Hematopoietic multipotent progenitor cell treated with erythropoietin and hydrocortisone succinate and interleukin-3 and kit ligand, for 6 days (in vitro differentiated cells): ENCODE measurements at regions not wholly inside any gene's neighbourhood (a gene's known extent, or its start where the extent isn't known, plus 50 kb on each side); places are given as distances from the start of the nearest gene placed in this dataset.
A peak's percentile ranks its signal among the peaks of the same experiment; 100 is the strongest.
"Not testable (repeated sequence)": the region's sequence is repeated elsewhere in the genome, so short reads cannot be mapped to it uniquely, and the experiment has no call there.

Experiments used
- DNase-seq: peaks from one replicate; pipeline ENCODE4 v3.0.0-alpha.2; 2015

DNA sequence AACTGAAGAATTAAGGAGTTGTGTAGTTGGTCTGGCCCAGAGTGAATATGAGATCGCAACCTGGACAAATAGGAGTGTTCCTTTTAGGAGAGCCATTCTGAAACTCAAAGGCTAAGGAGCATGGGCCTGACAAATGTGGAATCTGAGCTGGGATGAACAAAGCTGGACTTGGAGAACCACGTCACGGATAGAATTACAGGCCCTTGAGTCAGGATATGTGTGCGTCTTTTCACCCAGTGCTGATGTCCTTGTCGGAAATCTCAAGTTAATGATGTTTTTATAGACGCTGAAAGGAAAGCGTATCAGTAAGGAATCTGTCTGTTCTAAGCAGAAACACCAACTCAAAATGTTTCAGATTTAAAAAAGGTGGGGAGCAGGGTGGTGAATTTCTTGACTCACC is 173.8 kb upstream of the ZKSCAN2 start:
- no peak for DNase-seq

DNA sequence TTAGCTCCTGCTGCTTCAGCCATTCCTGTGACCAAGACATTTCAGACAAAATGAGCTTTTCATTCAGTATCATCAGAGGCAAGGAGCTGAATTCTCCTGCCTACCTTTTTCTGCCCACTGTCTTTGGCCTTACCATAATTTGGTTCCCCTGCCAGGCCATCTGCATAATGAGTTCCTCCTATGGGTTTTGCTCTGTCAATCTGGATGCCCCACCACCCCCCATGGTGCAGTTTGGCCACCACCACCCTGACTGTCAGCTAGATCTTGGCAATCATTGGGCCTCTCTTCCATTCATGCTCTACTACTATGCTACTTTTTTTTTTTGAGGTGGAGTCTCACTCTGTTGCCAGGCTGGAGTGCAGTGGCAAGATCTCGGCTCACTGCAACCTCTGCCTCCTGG is 169.2 kb upstream of the ZKSCAN2 start:
- no peak for DNase-seq

DNA sequence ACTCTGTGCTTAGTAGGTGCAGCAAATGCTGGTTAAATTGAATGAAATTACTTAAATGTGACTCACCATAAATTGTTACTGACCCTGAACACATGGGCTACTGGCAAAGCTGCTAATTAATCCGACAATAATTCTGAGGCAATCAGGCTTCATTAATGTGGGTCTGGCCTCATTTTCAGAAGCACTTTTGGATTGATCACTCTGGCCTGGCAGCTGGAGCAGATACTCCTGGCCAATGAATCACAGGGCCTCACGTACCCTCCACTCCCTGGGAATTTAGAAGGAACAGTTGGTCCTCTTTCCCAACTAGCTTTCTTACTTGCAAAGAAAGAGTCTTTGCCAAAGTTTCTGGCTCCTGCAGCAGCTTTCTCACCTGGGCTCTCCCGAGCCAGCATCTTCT is 162.0 kb upstream of the ZKSCAN2 start:
- no peak for DNase-seq

DNA sequence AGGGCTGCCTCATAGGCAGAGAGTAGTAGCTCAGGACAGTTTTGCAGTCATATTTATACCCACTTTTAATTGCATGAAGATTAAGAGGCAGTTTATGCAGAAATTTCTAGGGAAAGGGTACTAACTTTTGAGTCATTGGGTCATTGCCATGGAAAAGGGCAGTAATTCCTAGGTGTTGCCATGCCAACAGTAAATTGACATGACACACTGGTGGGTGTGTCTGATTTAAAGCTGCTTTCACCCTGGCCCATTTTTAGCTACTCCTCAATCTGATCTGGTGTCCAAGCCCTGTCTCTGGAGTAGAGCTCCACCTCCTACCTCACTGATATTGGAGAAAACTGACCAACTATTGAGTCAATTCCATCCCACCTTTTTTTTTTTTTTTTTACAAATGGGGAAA is 161.5 kb upstream of the ZKSCAN2 start:
- no peak for DNase-seq

DNA sequence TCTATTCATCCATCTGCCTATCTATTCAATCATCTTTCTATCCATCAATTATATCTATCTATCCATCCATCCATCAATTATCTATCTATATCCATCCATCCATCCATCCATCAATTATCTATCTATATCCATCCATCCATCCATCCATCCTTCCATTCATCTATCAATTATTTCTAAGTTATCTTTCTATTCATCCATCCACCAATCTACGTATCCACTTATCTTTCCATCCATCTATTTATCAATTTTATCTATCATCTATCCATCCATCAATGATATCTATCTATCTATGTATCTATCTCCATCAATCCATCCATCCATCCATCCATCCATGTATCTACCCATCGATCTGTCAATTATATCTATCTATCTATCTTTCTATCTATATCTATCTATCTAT is 158.4 kb upstream of the ZKSCAN2 start:
- DNase-seq: no peak

DNA sequence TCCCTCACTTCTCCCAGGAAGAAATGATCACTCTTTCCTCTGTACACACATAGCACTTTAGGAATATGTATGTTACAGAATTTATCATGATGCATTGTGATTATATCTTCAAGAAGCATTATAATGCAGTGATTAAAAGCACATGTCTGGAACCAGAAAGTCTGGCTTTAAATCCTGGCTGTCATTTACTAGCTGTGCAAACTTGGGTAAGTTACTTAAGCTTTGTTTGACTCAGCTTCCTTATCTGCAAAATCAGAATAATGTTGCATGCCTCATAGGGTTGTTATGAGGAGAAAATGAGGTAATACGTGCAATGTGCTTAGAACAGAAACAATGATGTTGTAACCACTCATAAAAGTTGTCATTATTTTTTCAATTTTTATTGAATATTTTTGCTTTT is 156.3 kb upstream of the ZKSCAN2 start:
- no peak for DNase-seq

DNA sequence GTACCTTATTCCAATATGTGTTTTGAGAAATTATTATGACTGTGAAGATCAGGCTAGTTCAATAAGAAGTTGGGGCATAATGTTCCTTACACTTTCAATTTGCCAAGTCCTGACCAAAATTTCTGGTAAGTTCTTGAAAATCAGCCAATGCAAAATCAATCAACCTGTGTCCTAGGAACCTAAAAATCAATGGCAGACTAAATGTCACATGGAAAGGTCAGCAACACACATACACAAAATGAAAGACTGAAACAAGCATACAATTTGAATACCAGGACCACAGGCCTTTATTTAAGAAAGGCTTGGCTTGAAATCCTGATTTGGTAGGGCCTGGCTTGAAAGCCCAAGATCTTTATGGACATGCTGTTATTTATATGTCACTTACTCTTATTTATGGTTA is 155.5 kb upstream of the ZKSCAN2 start:
- DNase-seq: no peak

DNA sequence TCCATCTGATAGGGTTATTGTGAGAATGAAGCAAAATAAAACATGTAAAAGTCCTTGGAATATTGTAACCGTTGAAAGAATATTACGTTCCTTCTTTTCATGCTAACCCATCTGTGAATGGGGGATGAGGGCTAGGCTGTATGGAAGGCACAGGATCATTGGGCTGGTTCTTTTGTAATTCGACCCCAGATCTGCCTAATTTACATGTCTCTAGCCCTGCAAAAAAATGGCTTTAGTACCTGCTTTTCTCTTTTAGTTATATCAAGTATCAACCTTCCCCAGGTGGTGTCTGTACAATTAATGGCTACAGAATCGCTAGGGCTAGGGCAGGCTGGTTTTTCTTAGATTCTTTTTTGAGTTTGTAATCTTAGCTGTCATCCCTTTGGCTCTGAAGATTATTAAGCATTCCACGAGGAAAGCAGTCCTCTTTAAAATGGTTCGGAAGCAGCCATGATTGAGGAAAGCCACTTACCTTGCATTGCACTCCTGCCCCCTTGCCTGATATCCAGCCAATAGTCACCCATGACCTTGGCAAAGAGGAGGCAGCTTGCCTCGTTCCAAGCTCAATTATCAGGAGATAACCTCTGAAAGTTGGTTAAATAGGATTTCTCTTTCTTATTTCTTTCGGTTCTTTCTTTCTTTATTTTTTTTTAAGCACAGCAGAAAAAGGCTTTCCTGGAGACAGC is 153.9 kb upstream of the ZKSCAN2 start:
- DNase-seq: no peak

DNA sequence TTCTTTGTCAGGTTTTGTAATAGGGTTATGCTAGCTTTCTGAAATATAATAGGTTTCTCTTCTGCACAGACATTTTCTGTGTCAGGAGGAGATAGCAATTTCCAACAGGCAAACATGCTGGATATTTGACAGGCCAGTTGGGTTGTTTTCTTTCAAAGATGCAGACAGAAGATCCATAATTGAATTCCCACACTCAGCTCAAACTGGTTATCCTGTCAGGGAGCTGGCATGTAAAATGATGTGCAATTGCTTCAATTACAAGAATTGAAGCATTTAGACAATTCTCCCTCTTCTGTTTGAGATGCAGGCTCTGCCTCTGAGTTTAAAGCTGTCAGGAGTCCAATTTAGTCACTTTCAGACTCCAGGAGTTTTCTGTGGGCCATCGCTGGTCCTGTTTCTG is 146.2 kb upstream of the ZKSCAN2 start:
- DNase-seq: no peak

DNA sequence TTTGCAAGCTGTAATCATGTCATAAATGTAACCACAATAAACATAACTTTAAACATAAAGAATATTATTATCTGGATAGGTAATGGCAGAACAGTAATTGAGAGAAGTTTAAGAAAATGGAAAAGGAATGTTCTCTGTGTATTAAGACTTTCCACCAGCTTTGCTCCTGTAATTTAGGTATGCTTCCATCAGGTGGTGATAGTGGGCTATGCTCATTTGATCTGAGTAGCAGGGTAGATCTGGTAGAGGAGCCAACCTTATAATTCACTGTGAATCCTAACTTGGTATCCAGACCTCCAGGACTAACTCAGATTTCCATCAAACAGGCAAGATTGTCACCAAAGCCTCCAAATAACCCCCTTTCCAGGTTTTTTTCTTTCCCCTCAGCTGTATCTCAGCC is 137.9 kb upstream of the ZKSCAN2 start:
- peak; percentile 1 for DNase-seq

DNA sequence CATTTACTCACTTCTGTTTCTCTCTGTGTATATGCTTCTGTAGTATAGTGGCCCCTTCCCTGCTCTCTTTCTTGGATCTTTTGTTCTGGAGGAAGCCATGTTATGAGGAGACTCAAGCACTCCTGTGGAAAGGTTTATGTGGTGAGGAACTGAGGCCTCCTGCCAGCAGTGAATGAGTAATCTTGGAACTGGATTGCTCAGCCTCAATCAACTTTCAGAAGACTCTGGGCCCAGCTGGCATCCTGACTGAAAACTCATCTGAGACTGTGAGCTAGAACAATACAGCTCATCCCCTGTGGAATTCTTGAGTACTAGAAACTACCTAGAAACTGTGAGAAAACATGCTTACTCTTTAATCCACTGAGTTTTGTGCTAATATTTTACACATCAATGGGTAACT is 133.1 kb upstream of the ZKSCAN2 start:
- no peak for DNase-seq

DNA sequence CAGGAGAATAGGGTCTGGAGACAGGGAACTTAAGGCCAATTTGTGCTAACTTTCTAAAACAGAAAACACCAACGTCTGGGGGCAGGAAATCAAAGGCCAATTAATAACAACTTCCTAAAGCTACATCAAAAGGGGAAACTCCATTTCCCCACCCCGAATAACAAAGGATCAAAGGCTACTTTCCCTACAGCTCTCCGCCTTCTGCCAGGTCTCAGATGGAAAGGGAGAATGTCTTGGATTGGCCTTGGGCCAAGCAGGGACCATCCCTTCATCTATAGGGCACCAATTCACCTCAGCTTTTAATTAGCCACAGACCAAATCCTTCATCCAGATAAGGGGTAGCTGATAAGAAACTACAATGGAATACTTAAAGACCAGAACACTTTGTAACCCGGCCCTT is 116.9 kb upstream of the ZKSCAN2 start:
- DNase-seq: no peak

DNA sequence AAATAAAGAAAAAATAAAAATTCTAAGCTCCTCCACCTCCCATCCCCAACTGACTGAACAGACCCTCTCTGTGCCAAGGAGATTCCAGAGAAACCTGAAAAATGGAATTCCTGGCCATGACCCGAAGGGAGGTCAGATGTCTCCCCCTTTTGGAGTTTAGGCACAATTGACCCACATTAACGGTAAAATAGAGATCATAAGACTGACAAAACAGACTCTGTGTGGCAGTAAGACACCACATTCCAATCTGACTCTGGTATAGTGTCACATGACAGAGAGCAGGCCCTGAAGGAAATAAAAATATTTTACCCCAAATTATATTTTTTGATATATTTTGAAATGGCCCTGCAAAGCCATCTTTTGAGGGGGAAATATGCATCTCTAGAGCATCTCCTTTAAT is 115.1 kb upstream of the ZKSCAN2 start:
- DNase-seq: no peak

DNA sequence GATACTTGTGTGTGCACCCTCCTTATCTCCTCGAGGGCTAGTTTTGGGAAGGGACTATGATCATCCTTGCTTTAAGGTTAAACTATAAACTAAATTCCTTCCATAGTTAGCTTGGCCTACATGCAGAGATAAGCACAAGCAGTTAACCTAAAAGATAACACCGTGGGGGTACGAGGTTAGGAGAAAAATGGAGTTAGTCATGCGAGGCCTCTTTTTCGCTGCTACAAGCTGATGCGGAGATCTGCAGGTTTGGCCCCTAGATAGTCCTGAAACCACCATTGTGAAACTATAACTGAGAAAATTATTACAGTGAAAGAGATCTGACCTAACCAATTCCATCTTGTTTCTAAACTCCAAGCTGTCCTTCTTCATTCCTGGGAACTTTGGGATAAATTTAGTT is 113.7 kb upstream of the ZKSCAN2 start:
- no peak for DNase-seq

DNA sequence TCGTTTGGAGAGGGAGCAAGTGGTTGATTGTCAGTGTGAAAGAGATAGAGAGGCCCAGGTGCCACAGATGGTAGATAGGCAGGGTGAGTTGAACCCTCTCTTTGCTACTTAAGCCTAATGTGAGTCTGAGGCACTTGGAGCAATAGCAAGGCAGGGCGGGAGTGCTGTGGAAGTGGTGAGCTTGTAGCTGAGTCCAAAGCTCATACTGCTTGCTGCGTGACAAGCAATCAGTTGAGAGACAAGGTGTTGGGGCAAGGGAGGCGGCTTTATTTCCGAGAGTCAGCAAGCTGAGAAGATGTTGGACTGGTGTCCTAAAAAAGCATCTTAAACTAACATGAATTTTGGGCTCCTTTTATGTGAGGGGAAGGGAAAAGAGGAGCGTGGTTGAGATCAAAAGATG is 112.9 kb upstream of the ZKSCAN2 start:
- no peak for DNase-seq

DNA sequence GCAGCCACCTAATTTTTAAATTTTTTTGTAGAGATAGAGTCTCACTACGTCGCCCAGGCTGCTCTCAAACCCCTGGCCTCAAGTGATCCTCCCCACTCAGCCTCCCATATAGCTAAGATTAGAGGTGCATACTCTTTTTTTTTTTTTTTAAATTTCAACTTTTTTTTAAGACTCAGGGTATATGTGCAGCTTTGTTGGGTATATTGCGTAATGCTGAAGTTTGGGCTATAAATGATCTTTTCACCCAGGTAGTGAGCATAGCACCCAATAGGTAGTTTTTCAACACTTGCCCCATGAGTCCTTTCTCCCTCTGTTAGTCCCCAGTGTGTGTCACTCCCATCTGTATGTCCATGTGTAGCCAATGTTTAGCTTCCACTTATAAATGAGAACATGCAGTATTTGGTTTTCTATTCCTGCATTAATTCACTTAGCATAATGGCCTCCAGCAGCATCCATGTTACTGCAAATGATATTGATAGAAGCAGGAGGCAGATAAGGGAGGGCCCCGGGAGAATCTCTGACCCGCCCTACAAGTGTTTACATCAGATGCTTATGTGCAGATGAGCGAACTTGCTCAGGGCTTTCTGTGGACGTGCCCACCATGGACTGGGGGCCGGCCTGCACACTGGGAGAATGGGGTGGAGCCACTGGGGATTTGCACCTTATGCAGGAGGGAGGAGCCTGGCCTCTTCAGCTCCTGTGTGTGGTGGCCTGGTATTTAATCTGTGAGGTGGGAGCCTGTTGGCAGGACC is 110.3 kb upstream of the ZKSCAN2 start:
- DNase-seq: no peak

DNA sequence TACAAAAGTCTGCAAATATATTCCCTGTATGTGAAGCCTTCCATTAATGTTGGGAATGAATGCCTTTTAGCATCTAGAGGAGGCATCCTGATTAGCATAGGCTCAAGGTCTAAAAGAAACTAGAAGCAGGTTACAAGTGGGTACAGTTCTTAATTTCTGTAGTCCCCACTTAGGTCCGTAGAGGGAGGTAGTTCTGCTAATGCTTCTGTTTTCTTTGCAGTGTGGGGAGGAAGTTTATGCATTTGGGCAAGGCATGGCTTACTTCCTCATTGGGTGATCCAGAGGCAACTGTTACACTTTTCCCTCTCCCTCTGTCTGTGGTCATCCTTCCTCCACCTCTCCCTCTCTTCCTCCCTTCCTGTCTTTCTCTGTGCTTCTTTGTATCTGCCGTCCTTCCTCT is 108.4 kb upstream of the ZKSCAN2 start:
- DNase-seq: peak; percentile 4

DNA sequence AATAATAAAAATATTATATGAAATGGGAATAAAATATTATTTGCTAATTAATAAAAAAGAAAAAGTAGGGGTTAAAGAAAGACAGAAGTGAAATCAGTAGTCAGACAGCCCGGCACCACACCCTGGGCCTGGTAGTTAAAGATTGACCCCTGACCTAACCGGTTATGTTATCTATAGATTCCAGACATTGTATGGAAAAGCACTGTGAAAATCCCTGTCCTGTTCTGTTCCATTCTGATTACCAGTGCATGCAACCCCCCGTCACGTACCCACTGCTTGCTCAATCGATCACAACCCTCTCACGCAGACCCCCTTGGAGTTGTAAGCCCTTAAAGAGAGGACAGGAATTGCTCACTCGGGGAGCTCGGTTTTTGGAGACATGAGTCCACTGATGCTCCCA is 101.9 kb upstream of the ZKSCAN2 start:
- DNase-seq: not testable (repeated sequence)

DNA sequence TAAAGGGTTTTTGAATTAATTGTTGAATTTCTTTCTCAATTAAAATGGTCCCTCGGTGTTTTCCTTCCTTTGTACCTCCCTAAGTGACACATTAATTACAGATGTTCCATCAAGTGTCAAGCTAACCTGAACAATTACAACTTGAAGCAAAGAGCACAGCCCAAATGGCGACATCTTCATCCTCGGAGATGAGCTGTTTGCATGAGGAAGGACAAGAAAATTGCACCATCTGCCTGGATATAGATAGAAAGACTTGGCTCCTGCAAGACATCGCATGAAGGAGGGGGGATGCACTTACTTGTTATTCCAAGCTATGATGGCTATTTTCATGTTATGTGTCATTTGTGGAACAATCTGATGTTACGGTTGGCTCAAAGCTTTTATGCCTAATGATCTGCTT is 86.4 kb upstream of the ZKSCAN2 start:
- DNase-seq: no peak

DNA sequence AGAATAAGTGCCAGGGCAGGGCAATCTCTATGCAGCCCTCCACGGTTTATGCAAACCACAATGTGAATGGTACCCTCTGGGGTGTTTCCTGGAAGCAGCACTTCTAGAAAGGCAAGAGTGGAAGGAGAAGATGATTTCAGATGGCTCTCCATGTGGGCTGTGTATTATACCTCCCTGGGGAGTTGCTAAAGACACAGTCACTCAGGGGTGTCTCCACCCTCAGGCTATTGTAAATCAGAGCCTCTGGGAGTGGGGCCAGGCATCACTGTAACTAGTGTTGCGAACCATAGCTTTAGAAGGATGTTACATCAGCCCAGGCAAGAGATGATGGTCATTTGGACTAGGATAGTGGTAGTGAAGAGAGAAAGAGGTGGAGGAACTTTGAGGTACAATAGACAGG is 83.3 kb upstream of the ZKSCAN2 start:
- DNase-seq: no peak

DNA sequence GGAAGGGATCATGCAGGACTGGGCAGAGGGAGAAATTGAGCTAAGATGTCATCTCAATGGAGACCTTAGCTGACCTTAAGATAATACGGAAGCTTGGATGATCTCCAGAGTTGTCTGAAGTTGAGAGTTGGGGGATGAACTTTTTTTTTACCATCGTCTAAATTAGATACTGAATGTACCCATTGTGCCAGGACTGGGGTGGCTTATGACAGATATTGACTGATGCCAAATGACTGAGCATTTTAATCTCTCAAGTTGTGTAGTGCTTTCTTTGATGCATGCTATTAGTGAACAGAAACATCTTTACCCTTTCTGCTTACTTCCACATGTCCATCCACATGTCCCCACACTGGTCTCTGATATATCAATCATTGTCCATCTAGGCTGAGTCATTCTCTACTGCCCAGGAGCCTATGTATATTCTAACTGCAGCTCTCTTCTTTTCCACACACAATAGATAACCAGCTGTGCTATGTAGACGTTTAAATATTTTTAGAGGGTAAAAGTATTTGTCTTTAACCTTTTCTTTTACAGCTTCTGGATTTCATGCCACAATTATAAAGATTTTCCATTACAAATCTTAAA is 60.2 kb upstream of the ZKSCAN2 start:
- no peak for DNase-seq

DNA sequence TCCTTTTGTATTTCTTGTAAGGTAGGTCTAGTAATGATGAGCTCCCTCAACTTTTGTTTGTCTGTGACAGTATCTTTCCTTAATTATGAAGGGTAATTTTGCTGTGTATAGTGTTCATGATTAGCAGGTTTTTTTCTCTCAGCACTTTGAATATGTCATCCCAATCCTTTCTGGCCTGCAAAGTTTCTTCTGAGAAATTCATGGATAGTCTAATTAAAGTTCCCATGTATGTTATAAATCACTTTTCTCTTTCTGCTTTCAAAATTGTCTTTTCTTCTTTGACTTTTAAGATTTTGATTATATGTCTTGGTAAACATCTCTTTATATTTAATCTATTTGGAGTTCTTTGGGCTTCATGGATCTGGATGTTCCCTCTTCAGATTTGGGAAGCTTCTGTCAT is 54.3 kb upstream of the ZKSCAN2 start:
- no peak for DNase-seq

DNA sequence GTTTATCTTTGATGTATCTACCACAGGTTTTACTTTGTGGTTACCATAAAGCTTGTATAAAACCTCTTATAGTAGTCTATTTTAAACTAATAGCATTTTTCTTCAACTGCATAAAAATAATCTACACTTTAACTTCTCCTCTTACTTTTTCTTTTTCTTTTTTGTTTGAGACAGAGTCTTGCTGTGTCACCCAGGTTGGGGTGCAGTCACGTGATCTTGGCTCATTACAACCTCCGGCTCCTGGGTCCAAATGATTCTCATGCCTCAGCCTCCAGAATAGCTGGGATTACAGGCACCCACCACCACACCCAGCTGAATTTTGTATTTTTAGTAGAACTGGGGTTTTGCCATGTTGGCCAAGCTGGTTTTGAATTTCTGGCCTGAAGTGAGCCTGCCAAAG is 53.4 kb upstream of the ZKSCAN2 start:
- no peak for DNase-seq
